Stomach smooth muscle (tissue), 2 donors: ENCODE measurements at regions not wholly inside any gene's neighbourhood (a gene's known extent, or its start where the extent isn't known, plus 50 kb on each side); places are given as distances from the start of the nearest gene placed in this dataset.
"Not testable (repeated sequence)": the region's sequence is repeated elsewhere in the genome, so short reads cannot be mapped to it uniquely, and the experiment has no call there.

Experiments used
- H3K27ac ChIP-seq: one replicate; pipeline ENCODE4 v1.7.0; 2013; ENCODE audit warnings: mild to moderate bottlenecking, low read length, inconsistent platforms
- H3K27me3 ChIP-seq, 2 donors: one replicate each; pipeline ENCODE4 v1.7.0; 2013; ENCODE audit warnings: low read length in 2 of 2; ENCODE audit not compliant: insufficient read depth in 2 of 2, control insufficient read depth in 1 of 2
- H3K36me3 ChIP-seq, 2 donors: one replicate each; pipeline ENCODE4 v1.7.0; 2013; ENCODE audit warnings: low read length in 2 of 2; ENCODE audit not compliant: control insufficient read depth in 2 of 2, insufficient read depth in 2 of 2
- H3K4me1 ChIP-seq: one replicate; pipeline ENCODE4 v1.7.0; 2013; ENCODE audit warnings: low read length; ENCODE audit not compliant: control insufficient read depth, insufficient read depth
- H3K4me3 ChIP-seq, 2 donors: one replicate each; pipeline ENCODE4 v1.7.0; 2013; ENCODE audit warnings: low read length in 2 of 2
- H3K9ac ChIP-seq, 2 donors: one replicate each; pipeline ENCODE4 v1.7.0; 2013; ENCODE audit warnings: low read length in 2 of 2, mild to moderate bottlenecking in 1 of 2
- H3K9me3 ChIP-seq, 2 donors: one replicate each; pipeline ENCODE4 v1.7.0; 2013; ENCODE audit warnings: low read length in 2 of 2; ENCODE audit not compliant: control insufficient read depth in 2 of 2
- donor health status: healthy.
- donor health status: Pancreatic carcinoma.

DNA sequence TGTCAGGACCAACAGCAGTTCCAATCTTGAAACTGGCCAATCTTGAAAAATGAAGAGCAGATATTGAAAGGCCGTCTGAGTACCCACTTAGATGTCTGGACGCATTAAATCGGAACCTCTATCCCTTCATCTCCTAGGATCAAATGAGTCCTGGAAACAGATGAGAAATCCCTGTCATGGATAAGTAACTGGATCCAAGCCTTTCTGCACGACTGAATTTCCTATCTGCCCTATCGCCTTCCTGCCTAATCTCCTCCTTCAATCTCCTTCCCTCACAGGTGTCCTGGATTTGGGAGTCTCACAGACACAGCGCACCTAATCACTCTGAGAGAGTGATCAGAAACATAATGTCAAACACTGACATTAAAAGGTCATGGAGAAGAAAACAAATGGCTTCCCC is 245.2 kb upstream of the PRSS58 start:
- Histone ChIP-seq H3K27me3 (peaks cover 0 to 4% of the 10 kb centered on the region in 2 donors), H3K27ac (no peak overlapping the region), H3K4me3 (no peak overlapping the region), H3K9ac (no peak overlapping the region), H3K36me3 (no peaks in the 10 kb centered on the region), H3K9me3 (no peaks in the 10 kb centered on the region), H3K4me1 (no peaks in the 10 kb centered on the region)

DNA sequence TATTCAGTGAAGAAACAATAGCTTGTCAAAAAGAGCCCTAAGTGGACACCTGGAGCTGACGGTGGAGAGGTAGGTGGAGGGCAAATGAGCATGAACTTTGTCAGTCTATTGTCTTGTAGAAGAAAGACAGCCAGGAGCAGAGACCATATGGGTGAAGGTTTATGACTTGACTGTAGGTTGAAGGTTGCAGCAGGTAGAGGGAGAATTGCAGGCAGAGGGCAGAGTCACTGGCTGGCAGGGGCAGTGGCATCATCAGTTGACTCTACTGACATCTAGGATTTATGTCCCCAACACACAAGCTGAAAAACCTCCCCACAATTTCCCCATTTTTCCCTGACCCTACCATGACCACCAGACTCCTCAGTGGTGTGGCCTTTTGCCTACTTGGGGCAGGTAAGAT is 243.6 kb upstream of the PRSS58 start:
- peaks cover under 1 to 4% of the 10 kb centered on the region in 2 donors for H3K27me3 ChIP-seq
- no peaks in the 10 kb centered on the region for H3K9me3 ChIP-seq
- no peak overlapping the region for H3K4me3 ChIP-seq
- no peak overlapping the region for H3K9ac ChIP-seq
- H3K27ac ChIP-seq: no peak overlapping the region
- H3K36me3 ChIP-seq: no peaks in the 10 kb centered on the region
- H3K4me1 ChIP-seq: no peaks in the 10 kb centered on the region

DNA sequence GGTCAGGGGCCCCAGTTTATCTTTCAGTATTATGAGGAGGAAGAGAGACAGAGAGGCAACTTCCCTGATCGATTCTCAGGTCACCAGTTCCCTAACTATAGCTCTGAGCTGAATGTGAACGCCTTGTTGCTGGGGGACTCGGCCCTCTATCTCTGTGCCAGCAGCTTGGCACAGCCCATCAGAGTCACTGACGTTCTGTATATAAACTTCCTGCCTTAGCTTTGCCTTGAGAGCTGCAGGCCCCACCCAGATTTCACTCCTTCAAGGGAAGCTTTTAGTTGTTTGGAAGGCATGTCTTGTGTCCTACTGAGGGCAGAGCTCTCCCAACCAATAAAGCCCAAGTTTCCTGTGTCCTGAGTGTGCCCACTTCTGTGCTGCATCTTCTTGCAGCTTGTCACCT is 242.5 kb upstream of the PRSS58 start:
- H3K9ac ChIP-seq: no peak overlapping the region
- H3K27ac ChIP-seq: no peak overlapping the region
- no peak overlapping the region for H3K4me3 ChIP-seq
- no peaks in the 10 kb centered on the region for H3K4me1 ChIP-seq
- H3K36me3 ChIP-seq: no peaks in the 10 kb centered on the region
- peaks cover 4 to 5% of the 10 kb centered on the region in 2 donors for H3K27me3 ChIP-seq
- no peaks in the 10 kb centered on the region for H3K9me3 ChIP-seq

DNA sequence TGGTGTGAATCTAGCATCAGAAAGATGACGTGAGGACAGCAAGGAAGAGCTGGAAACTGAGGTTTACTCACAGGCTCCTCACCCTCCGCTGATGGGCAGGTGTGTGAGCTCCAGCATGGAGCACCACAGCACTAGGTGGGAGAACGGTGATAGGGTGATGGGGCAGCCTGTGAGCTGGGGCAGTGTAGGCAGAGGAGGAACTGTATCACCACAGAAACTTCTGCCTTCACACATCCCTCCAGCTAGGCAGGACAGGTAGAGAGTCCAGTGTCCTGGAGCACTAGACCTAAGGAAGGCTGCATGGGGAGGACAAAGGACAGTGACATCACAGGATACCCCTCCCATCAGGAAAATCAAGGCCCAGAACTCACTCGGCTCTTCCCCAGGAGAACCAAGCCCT is 241.8 kb upstream of the PRSS58 start:
- Histone ChIP-seq H3K36me3 (no peaks in the 10 kb centered on the region), H3K4me1 (no peaks in the 10 kb centered on the region), H3K9ac (no peak overlapping the region), H3K27me3 (peaks cover 0 to 5% of the 10 kb centered on the region in 2 donors), H3K27ac (no peak overlapping the region), H3K9me3 (no peaks in the 10 kb centered on the region), H3K4me3 (no peak overlapping the region)

DNA sequence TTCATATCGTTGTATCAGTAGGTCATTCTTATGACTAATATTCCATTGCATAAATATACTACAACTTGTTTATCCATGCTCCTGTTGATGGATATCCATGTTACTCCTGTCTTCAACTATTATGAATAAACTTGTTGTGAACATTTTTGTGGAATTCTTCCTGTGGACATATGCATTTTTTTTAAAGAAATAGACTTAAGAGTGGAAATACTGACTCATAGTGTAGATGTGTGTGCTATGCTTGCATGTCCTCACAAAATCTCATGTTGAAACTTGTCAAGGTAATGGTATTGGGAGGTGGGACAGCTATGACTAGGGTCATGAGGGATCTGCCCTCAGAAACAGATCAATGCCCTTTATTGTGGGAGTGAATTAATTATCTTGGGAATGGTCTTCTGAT is 240.5 kb upstream of the PRSS58 start:
- Histone ChIP-seq H3K4me3 (no peak overlapping the region), H3K4me1 (no peaks in the 10 kb centered on the region), H3K36me3 (no peaks in the 10 kb centered on the region), H3K27me3 (peaks cover 0 to 5% of the 10 kb centered on the region in 2 donors), H3K27ac (no peak overlapping the region), H3K9me3 (no peaks in the 10 kb centered on the region), H3K9ac (no peak overlapping the region)

DNA sequence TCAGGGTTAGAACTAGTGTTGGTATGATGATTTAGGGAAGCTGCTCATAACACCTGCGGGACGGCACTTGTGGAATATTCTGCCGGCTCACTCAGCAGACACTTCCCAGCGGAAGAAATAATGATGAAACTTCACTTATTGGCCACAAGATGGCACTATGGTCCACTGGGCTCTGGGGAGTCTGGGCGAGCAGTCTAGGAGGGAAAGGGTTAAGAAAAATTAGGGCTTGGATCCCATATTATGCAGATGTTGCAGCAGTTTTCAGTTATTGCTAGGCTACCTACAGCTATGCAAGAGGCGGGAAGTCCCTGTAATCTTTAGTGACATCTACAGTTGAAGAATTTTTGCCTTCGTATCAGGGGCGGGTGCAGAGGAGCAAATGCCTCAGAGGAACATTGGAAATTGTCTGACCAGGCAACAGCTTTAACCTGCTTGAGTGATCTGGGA is 238.7 kb upstream of the PRSS58 start:
- Histone ChIP-seq H3K27me3 (peaks cover 0 to 5% of the 10 kb centered on the region in 2 donors), H3K4me1 (no peaks in the 10 kb centered on the region), H3K9me3 (no peaks in the 10 kb centered on the region), H3K27ac (no peak overlapping the region), H3K4me3 (no peak overlapping the region), H3K9ac (no peak overlapping the region), H3K36me3 (no peaks in the 10 kb centered on the region)

DNA sequence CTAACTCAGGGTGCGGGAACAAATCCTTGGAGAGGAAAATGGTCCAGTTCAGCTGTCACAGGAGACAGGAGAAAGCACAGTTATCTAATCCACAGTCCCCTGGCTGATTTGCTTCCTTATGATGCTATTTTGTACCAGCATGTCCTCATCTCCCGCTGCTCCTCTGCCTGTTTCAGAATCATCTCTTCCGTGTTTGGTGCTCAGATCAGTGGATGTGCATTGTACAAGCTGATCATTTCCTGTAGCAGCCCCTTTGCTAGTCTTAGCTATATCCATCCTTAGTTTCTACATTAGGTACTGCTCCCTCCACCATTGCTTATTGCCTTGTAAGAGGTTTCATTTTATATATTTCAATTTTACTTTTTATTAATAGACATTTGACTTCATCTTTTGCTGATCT is 238.0 kb upstream of the PRSS58 start:
- not testable (repeated sequence) for H3K27me3 ChIP-seq, H3K9me3 ChIP-seq, H3K4me1 ChIP-seq, H3K36me3 ChIP-seq, H3K4me3 ChIP-seq, H3K9ac ChIP-seq, H3K27ac ChIP-seq

DNA sequence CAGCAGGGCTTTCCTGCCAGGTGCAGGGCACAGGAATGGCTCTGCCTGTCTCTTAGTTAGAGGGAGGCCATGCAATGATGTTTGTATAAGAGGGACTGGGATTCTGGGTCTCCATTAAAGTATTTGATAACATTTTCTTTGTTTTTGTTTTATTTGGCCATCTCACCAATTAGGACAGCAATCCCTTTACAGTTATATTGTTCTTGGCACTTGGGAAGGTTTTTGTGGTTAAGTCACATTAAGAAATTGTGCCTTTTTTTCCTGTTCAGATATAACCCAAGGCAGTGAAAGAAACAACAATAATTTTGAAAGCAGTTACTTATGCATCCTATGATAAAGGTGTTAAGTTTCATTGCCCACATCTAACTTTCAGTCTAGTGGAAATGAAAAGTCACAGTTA is 237.4 kb upstream of the PRSS58 start:
- not testable (repeated sequence) for H3K9ac ChIP-seq, H3K4me3 ChIP-seq, H3K4me1 ChIP-seq, H3K27me3 ChIP-seq, H3K27ac ChIP-seq, H3K36me3 ChIP-seq, H3K9me3 ChIP-seq

DNA sequence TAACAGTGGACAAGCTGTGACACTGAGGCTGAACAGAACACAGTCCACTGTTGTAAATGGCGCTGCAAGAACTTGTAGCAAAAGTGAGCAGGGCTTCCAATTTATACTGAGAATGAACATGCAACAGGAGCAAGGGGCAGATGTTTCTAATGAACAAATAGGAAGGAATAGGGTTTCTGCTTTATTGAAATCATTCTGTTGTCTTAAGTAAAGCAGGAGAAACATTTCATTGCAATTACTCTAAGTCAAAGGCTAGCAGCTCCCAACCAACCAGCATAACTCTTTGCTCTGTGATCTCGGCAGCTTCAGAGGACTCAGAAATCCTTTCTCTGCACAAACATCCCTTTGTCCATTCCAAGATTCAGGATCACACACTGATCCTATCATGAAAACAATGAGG is 236.2 kb upstream of the PRSS58 start:
- Histone ChIP-seq H3K27me3 (peaks cover 0 to 9% of the 10 kb centered on the region in 2 donors), H3K9ac (no peak overlapping the region), H3K36me3 (no peaks in the 10 kb centered on the region), H3K9me3 (no peaks in the 10 kb centered on the region), H3K27ac (no peak overlapping the region), H3K4me3 (no peak overlapping the region), H3K4me1 (no peaks in the 10 kb centered on the region)

DNA sequence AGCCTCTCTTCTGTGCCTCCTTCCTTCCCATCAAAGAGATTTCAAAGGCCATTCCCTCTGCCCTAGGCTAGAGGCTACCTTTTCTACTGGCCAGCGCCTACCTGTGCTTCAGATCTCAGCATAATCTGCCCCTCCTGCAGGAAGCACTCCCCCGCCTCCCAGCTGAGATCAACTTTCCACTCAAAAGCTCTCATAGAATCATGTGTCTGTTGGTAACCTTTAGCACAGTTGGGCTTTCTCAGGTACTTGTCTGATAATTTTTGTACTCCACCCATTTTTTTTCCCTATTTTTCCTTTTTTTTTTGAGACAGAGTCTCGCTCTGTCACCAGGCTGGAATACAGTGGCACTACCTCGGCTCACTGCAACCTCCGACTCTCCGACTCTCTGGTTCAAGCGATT is 231.0 kb upstream of the PRSS58 start:
- Histone ChIP-seq H3K27ac (no peak overlapping the region), H3K4me1 (no peaks in the 10 kb centered on the region), H3K27me3 (peaks cover 0 to 6% of the 10 kb centered on the region in 2 donors), H3K36me3 (no peaks in the 10 kb centered on the region), H3K4me3 (no peak overlapping the region), H3K9ac (no peak overlapping the region), H3K9me3 (no peaks in the 10 kb centered on the region)

DNA sequence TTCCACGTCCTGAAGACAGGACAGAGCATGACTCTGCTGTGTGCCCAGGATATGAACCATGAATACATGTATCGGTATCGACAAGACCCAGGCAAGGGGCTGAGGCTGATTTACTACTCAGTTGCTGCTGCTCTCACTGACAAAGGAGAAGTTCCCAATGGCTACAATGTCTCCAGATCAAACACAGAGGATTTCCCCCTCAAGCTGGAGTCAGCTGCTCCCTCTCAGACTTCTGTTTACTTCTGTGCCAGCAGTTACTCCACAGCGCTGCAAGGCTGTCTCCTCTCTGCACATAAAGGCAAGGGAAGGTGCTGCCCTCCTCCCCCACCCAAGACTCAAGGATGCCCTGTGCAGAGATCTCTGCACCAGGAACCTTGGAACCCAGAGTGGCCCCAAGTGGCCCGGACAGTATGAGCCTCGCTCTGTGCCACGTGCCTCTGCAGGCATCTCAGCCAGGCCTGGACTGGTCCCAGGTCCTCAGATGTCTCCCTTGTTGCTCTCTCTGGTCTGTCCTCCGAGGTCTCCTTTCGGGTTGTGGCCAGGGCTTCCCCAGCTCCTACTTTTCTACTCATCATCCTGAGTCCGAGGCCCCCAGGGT is 230.3 kb upstream of the PRSS58 start:
- H3K27ac ChIP-seq: no peak overlapping the region
- H3K36me3 ChIP-seq: no peaks in the 10 kb centered on the region

More for the DNA sequence above, 230.3 kb upstream of the PRSS58 start:
- Histone ChIP-seq H3K27me3 (peaks cover 0 to 6% of the 10 kb centered on the region in 2 donors), H3K4me3 (no peak overlapping the region), H3K9me3 (no peaks in the 10 kb centered on the region), H3K9ac (no peak overlapping the region), H3K4me1 (no peaks in the 10 kb centered on the region)
